Esophagus squamous epithelium (tissue), 4 donors: ENCODE measurements at regions not wholly inside any gene's neighbourhood (a gene's known extent, or its start where the extent isn't known, plus 50 kb on each side); places are given as distances from the start of the nearest gene placed in this dataset.

Experiments
- POLR2A ChIP-seq, 4 donors: fragments of 450-650 bp; IDR thresholded peaks; one replicate each; pipeline ENCODE4 v1.6.1; 2017; ENCODE audit warnings: antibody characterized with exemption in 4 of 4, mild to moderate bottlenecking in 4 of 4, moderate library complexity in 3 of 4
- TF ChIP-seq, protein P1 (sequence below), 6 experiments: fragments of 450-650 bp in 4 of 6; fragments of 200-600 bp in 2 of 6; sonication (generic) in 2 of 6; IDR thresholded peaks; one replicate each; pipeline ENCODE4 v1.5.1; 2016 to 2019; ENCODE audit warnings: antibody characterized with exemption in 6 of 6, mild to moderate bottlenecking in 4 of 6, moderate library complexity in 4 of 6

DNA sequence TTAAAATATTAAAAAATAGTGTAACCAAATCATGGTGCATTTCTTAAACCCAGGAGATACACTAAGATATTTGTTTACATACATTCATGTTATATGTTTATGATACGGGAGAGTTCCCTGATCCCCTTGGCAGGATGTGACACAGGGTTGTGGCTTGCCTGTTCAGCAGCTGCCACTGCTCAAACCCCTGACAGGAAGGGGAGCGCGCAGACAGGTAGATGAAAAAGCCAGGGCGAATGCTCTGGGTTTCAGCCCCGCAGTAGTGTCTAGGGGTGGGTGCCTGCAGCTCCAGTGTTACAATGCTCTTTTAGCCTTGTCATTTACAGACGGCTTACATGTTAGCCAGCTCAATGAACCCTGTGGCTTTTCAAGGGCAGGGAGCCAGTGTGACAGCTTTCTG lies 1343.8 kb upstream of the IGFBP7 start:
- TF ChIP-seq, protein P1, sequence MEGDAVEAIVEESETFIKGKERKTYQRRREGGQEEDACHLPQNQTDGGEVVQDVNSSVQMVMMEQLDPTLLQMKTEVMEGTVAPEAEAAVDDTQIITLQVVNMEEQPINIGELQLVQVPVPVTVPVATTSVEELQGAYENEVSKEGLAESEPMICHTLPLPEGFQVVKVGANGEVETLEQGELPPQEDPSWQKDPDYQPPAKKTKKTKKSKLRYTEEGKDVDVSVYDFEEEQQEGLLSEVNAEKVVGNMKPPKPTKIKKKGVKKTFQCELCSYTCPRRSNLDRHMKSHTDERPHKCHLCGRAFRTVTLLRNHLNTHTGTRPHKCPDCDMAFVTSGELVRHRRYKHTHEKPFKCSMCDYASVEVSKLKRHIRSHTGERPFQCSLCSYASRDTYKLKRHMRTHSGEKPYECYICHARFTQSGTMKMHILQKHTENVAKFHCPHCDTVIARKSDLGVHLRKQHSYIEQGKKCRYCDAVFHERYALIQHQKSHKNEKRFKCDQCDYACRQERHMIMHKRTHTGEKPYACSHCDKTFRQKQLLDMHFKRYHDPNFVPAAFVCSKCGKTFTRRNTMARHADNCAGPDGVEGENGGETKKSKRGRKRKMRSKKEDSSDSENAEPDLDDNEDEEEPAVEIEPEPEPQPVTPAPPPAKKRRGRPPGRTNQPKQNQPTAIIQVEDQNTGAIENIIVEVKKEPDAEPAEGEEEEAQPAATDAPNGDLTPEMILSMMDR (IDR thresholded peaks at IDR 0.05): no peak
- TF ChIP-seq POLR2A (IDR thresholded peaks at IDR 0.05): no peak
